Natural killer cell (primary cell): ENCODE measurements at regions not wholly inside any gene's neighbourhood (a gene's known extent, or its start where the extent isn't known, plus 50 kb on each side); places are given as distances from the start of the nearest gene placed in this dataset.

Experiments
- ATAC-seq, 3 donors: fragments of 150-1000 bp in 2 of 3; fragments of 200-7000 bp in 1 of 3; cut with Tn5 transposase; 1 replicate in 1 of 3; 2 replicates in 2 of 3; pipeline ENCODE4 v1.10.0; 2021; ENCODE audit warnings: mild to moderate bottlenecking in 2 of 3, moderate library complexity in 2 of 3
- DNase-seq, 2 donors: peaks; one replicate each; pipeline versions ENCODE4 v3.0.0 to v3.0.0-alpha.2; 2013 to 2021; ENCODE audit warnings: mixed read lengths in 1 of 2
- H3K27ac ChIP-seq: one replicate; pipeline ENCODE4 v1.5.1; 2013; ENCODE audit warnings: mild to moderate bottlenecking, low read length
- H3K27me3 ChIP-seq: one replicate; pipeline ENCODE4 v1.6.1; 2013; ENCODE audit warnings: low read length; ENCODE audit not compliant: control insufficient read depth, insufficient read depth
- H3K36me3 ChIP-seq: one replicate; pipeline ENCODE4 v1.6.1; 2013; ENCODE audit warnings: low read length; ENCODE audit not compliant: control insufficient read depth, insufficient read depth
- H3K4me1 ChIP-seq: one replicate; pipeline ENCODE4 v1.6.1; 2013; ENCODE audit warnings: low read length; ENCODE audit not compliant: control insufficient read depth, insufficient read depth
- H3K4me3 ChIP-seq: one replicate; pipeline ENCODE4 v1.5.1; 2013; ENCODE audit warnings: low read length
- H3K9me3 ChIP-seq: one replicate; pipeline ENCODE4 v1.6.1; 2013; ENCODE audit warnings: low read length; ENCODE audit not compliant: control insufficient read depth, insufficient read depth
- H3K27ac Mint-ChIP-seq, 2 donors: one replicate each; pipeline ENCODE4 v1.8.0; 2022; ENCODE audit warnings: mild to moderate bottlenecking in 2 of 2, mixed read lengths in 2 of 2, moderate library complexity in 1 of 2
- H3K27me3 Mint-ChIP-seq, 2 donors: one replicate each; pipeline ENCODE4 v1.8.0; 2022; ENCODE audit warnings: low read depth in 2 of 2, mixed read lengths in 2 of 2
- H3K36me3 Mint-ChIP-seq: one replicate; pipeline ENCODE4 v1.8.0; 2022; ENCODE audit warnings: mixed read lengths
- H3K4me1 Mint-ChIP-seq, 2 donors: one replicate each; pipeline ENCODE4 v1.8.0; 2022; ENCODE audit warnings: mixed read lengths in 2 of 2
- H3K4me3 Mint-ChIP-seq: one replicate; pipeline ENCODE4 v1.8.0; 2022; ENCODE audit warnings: mild to moderate bottlenecking, moderate library complexity, mixed read lengths
- H3K9me3 Mint-ChIP-seq, 2 donors: one replicate each; pipeline ENCODE4 v1.8.0; 2022; ENCODE audit warnings: mixed read lengths in 2 of 2
- CTCF ChIP-seq: fragments of 200-600 bp; IDR thresholded peaks from one replicate; pipeline ENCODE4 v1.8.0; 2022; ENCODE audit warnings: antibody characterized with exemption
- WGBS: methylation state at CpG from one replicate; pipeline ENCODE4 v1.1.7; 2013; ENCODE audit warnings: missing lambda C conversion rate; ENCODE audit not compliant: insufficient coverage; 5-methylcytosine and 5-hydroxymethylcytosine counted together
- intact Hi-C: fragments of 100-400 bp; cut with micrococcal nuclease; formaldehyde crosslinking; loops from one replicate; pipeline ENCODE4 v1.14.2; 2022

GRCh38 chr6:144649085-144649484 is 363.9 kb downstream of the UTRN start:
- no peaks in the 10 kb centered on the region for H3K9me3 Mint-ChIP-seq
- DNase-seq, result no peak
- 87% methylated on average over 1 of the region's 2 CpGs for WGBS
- intact Hi-C loops, result no loop called here
- H3K27me3 Mint-ChIP-seq, result no peaks in the 10 kb centered on the region
- Histone ChIP-seq H3K4me3 (no peak overlapping the region), H3K27me3 (no peaks in the 10 kb centered on the region), H3K36me3 (peaks cover 6% of the 10 kb centered on the region), H3K4me1 (peaks cover 8% of the 10 kb centered on the region), H3K27ac (no peak overlapping the region), H3K9me3 (no peaks in the 10 kb centered on the region)
- ATAC-seq, result no peak
- no peak overlapping the region for H3K4me3 Mint-ChIP-seq
- H3K36me3 Mint-ChIP-seq, result no peaks in the 10 kb centered on the region
- no peak for TF ChIP-seq CTCF
- peak overlapping the region; percentile 18 to 76 for H3K27ac Mint-ChIP-seq
- H3K4me1 Mint-ChIP-seq, result peaks cover 50 to 72% of the 10 kb centered on the region in 2 donors

GRCh38 chr6:144651234-144651633 is 366.1 kb downstream of the UTRN start:
- Mint-ChIP-seq H3K4me3 (no peak overlapping the region), H3K4me1 (peaks cover 56 to 75% of the 10 kb centered on the region in 2 donors), H3K27me3 (no peaks in the 10 kb centered on the region), H3K27ac (peak overlapping the region in 1 of 2 donors; percentile 7), H3K36me3 (no peaks in the 10 kb centered on the region), H3K9me3 (no peaks in the 10 kb centered on the region)
- intact Hi-C loops, result no loop called here
- H3K9me3 ChIP-seq, result no peaks in the 10 kb centered on the region
- H3K27me3 ChIP-seq, result no peaks in the 10 kb centered on the region
- peaks cover 4% of the 10 kb centered on the region for H3K36me3 ChIP-seq
- ATAC-seq, result no peak
- H3K27ac ChIP-seq, result no peak overlapping the region
- 100% methylated on average over 1 of the region's 3 CpGs for WGBS
- no peak for TF ChIP-seq CTCF
- no peak overlapping the region for H3K4me3 ChIP-seq
- DNase-seq, result no peak
- H3K4me1 ChIP-seq, result peaks cover 11% of the 10 kb centered on the region

- Histone ChIP-seq H3K36me3 (peaks cover 4% of the 10 kb centered on the region), H3K9me3 (no peaks in the 10 kb centered on the region), H3K4me1 (peaks cover 11% of the 10 kb centered on the region), H3K27ac (no peak overlapping the region), H3K27me3 (no peaks in the 10 kb centered on the region), H3K4me3 (no peak overlapping the region)
- 97% methylated on average over 9 of the region's 9 CpGs for WGBS
- Mint-ChIP-seq H3K9me3 (no peaks in the 10 kb centered on the region), H3K27ac (peak overlapping the region; percentile 7 to 40), H3K36me3 (no peaks in the 10 kb centered on the region), H3K4me1 (peaks cover 54 to 66% of the 10 kb centered on the region in 2 donors), H3K27me3 (no peaks in the 10 kb centered on the region), H3K4me3 (no peak overlapping the region)
- no peak for TF ChIP-seq CTCF
- DNase-seq (no peak), ATAC-seq (no peak)
- intact Hi-C loops, result no loop called here
Observed at GRCh38 chr6:144652292-144652891, 367.3 kb downstream of the UTRN start.
